Activated T-cell treated with anti-CD3 and anti-CD28 coated beads for 48 hours (primary cell): ENCODE measurements at regions not wholly inside any gene's neighbourhood (a gene's known extent, or its start where the extent isn't known, plus 50 kb on each side); places are given as distances from the start of the nearest gene placed in this dataset.
"Not testable (repeated sequence)": the region's sequence is repeated elsewhere in the genome, so short reads cannot be mapped to it uniquely, and the experiment has no call there.

Experiments
- DNase-seq: peaks from one replicate; pipeline ENCODE4 v3.0.0-alpha.2; 2020; ENCODE audit warnings: low read depth

DNA sequence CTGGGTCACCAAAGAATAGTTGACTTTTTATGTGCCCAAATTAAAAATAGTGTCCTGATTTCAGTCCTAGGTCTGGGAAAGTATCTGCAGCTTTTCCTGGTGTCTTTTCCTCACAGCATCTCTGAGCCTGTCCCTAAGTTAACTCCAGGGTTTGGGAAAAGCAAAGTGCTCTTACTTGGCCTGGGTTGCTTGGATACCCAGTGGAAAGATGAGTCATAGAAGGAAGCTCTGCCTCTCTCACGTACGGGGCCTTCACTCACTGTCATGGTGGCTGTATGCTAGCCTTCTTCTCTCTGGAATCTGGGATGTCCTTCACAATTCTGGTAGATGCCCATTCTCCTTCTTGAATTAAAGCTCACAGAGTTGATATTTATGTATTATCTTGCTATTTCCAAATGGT lies 607.3 kb downstream of the ANKRD50 start:
- no peak for DNase-seq

DNA sequence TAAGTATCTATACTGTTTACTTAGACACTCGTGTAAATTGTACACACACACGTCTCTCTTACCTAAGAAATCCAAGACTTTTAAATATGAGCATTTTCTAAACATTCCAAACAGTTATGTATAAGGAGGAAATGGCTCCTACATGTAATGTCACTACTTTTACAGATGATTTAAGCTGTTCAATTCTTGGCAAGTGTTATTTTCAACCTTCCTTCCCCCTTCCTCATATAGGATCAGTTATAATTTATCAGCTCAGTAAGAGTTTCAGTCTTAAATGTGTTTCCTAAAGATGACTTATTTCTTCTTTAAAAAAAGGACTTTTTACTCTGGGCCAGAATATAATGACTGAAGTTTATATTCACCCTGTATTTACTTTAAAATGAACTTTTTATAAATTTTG lies 601.1 kb downstream of the ANKRD50 start:
- no peak for DNase-seq

DNA sequence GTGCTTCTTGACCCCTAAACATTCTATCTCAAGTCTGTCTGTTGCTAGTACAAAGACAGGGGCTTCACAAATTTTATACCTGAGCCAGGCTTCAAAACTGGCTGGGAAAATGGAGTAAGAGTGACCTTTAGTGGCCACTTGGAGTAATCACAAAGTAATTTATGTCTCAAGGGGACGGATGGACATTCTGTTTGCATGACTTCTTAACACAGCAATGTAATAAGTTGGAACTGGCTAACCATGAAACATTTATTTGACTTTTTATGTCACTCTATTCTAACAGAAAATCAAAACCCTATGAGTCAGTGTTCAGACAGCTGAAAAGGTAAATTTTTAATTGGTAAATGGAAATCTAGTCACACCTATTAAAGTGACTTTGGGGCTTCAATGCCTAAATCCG lies 600.6 kb downstream of the ANKRD50 start:
- DNase-seq, result no peak

DNA sequence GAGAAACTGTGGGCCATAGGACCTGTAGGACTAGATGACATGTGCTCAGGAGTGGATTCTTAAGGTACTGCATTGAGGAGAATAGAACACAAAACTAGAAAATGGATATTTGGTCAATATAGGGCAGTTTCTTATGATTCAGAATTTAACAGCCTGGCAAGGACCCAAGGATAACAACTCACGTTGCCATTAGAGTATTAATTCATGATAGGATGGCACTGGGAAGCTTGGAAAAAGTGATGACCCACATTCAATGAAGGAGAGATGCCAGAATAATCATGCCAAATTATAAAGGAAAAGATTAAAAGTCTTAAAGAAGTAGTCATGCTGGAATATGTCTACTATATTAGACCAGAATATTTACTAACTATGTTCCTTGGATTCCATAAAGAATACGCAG lies 594.5 kb downstream of the ANKRD50 start:
- no peak for DNase-seq

DNA sequence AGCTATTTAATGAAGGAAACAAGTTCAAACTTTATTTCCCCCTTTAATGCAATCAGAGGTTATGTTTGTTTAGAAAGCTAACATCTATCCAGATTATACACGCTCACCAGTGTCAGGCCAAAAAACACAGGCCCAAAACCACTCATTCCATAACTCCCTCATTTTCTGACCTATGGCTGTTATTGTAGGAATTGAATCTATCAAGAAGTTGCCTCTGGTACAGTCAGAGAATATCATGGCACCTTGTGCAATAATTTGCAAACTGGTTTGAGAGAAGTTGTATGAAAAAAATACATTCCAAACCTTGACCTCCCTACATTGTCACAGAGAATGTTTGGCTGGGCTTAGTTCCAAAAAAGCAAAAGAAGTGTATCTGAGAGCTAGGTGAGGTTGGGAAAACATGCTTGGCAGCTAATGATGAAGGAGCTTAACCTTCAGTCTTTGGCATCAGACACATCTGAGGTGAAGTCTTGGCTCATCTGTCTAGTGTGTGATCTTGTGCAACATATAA lies 591.0 kb downstream of the ANKRD50 start:
- DNase-seq, result no peak

DNA sequence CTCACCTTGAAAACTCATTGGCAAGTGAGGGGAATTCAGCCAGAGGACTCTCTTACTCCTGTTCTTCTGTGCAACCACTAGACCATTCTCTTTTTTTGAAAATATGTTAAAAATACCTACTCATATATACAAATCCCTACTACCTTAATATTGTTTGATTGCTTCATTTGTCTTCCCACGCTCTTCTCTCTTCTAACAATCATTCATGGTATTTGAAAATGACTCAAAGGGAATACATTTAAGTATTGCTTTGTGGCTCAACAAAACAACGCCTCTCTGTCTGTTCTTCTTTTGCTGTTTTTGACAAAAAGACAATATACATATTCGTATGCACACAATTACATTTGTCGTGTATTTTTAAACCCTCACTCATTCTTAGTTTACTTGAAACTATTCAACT lies 589.4 kb downstream of the ANKRD50 start:
- no peak for DNase-seq

DNA sequence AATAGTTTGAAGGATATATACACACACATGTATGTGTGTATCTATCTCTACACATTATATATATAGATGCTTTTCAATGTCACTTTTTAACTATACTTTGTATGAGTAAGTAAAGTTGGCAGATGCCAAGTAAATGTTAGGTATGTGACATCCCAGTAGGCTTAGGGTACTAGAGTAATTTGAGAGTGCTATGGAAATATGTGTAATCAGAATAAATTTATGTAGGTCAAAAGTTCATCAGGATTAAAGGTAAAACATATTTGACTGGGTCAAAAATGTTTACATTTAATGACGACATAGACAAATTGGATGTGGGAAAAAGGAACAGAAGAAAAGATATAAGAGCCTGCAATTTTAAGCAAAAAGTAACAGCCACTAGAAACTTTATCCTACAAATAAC lies 588.8 kb downstream of the ANKRD50 start:
- no peak for DNase-seq

DNA sequence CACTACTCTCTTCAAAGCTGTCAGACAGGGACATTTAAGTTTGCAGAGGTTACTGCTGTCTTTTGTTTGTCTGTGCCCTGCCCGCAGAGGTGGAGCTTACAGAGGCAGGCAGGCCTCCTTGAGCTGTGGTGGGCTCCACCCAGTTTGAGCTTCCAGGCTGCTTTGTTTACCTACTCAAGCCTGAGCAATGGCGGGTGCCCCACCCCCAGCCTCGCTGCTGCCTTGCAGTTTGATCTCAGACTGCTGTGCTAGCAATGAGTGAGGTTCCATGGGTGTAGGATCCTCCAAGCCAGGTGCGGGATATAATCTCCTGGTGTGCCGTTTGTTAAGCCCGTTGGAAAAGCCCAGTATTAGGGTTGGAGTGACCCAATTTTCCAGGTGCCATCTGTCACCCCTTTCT lies 581.2 kb downstream of the ANKRD50 start:
- not testable (repeated sequence) for DNase-seq

DNA sequence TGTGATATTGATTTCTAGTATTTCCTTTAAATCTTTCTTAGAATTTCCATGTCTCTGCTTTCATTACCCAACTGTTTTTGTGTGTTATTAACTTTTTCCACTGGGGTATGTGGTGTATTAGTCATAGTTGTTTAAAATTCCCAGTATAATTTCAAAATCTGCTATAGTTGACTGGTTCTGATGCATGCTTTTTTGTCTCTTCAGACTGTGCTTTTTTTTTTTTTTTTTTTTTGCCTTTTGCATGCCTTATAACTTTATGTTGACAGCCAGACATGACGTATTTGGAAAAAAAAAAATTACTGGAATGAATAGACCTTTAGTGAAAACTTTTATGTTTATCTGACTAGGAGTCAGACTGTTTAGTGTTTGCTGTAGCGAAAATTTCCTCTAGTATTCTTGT lies 580.4 kb downstream of the ANKRD50 start:
- no peak for DNase-seq

DNA sequence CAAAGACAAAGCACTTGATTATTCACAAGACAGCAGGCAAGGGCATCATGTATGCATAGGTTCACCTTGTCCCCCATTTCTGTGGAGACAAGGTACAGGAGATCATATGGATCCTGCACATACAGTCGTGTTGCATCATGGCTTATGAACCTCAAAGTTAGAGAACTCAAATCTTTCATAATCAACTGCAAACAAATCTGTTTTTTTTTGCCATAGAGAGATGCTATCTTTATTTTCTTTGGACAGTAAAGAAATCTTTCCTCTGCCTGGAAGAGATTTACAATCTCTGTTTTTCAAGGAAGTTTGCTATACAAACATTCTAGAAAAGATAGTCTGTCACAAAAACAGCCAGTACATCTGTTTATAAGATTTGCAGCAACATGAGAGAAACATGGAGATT lies 578.8 kb downstream of the ANKRD50 start:
- DNase-seq, result no peak

DNA sequence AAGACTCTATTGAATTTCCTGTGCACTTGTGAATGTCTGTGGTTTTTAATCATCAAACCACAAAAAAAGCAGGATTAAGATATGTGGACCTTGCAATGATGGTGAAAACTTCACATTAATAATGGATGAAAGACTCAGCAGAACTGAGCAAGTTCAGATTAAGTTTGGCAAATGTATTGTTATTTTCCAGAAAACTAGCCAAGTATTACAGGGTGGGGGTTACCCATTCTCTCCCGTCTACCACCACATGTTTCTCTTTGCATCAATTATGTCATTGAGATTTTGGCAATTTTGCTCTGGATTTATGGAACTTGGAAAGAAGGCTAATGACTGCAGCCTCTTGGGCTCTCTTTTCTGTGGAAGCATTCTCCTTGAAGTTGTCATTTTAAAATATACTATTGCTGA lies 577.1 kb downstream of the ANKRD50 start:
- DNase-seq, result no peak

DNA sequence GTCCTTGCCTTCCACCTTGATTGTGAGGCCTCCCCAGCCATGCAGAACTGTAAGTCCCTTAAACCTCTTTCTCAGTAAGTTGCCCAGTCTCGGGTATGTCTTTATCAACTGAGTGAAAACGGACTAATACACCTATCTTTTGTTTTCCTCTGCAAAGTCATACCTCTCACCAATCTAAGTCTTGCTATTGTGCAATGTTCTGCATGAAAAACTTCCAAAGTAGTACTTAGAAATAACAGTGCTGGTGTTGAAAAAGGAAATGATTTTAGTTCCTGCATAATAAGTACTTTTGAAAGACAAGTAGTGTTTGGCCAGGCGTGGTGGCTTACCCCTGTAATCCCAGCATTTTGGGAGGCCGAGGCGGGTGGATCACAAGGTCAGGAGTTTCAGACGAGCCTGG lies 573.5 kb downstream of the ANKRD50 start:
- DNase-seq, result no peak

DNA sequence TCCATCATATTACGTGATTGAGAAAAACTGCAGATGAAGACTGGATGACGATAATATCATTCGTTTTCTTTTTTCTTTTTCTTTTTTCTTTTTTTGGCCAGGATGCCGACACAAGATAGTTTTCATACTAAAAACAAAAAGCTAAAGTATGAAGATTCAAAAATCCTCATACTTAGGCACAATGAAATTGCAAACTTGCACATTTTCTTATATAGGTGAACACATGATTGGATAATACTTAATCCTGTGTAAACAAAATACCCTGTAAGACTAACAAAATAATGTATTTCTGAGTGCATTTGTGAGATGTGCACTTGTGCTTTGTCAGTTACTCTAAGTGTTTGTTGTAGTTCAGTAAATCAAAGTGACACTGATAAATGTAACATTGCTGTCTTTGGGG lies 568.9 kb downstream of the ANKRD50 start:
- no peak for DNase-seq

DNA sequence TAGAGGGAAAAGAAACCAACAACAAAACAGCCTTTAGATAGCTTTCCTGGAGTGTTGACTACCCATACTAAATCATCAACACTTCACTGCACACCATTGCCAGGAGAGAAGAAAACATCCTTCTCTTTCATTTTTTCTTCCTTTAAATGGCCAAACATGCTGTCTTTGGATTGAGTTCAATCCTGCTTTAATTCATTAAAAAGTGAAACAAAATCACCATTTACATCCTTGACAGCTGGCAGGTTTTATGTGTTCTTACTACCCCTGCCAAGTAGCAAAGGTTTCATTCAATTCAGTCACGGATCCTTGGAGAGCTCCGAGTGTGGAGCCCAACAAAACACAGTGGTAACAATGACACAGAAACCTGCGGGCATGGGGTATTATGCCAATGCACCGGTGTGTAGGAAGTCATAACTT lies 568.3 kb downstream of the ANKRD50 start:
- DNase-seq, result no peak

DNA sequence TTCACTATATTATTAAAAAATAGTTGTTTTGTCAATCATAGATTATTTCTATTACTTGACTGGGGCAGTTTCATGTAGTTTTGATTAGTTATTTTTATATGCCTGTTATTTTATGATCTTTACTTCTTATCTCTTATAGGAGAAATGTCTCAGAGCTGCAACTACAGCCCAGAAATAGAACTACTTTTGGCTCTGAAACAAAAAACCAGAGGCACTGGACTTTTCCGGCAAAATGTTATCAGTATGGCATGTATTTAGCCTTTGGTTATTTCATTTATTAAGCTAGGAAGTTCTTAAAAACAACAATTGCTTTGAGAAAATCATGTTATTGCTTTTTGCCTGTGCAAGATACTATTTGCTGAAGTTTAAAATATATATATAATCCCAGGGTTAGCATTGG lies 566.5 kb downstream of the ANKRD50 start:
- no peak for DNase-seq

DNA sequence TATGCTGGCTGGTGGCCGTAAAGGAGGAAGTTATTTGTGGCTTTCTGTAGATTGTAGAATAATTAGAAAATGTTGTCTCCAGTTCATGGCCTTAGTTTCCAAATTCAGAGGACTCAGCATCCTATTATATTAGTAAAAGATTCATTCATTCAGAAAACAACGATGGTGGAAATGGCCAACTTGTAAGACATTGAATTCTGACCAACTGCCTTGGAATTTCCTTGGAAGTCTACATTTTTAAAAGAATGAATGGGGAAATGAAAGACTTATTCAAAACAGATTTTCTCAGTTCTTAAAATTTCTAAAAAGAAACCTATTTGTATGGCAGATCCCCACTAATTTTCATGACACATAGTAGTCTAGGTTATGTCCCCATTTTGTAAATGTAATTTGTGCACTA lies 561.5 kb downstream of the ANKRD50 start:
- DNase-seq, result no peak

DNA sequence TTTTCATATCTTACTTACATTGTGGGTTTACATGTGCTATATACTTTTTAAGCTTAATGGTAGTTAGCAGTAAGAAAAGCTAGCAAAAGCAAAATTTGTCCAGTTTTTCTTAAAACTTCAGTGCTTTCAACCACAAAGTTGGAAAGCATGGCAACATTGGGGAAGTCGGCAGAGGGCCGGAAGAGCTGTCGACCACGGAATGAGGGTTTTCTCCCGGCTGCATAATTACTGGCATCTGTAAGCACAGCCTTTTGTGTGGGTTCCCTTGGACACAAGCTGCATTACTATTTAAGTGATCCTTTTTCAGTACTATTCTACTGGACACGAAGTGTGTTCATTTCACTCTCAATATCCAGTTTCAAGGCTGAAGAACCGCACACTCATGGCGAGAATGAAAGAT lies 560.4 kb downstream of the ANKRD50 start:
- no peak for DNase-seq

DNA sequence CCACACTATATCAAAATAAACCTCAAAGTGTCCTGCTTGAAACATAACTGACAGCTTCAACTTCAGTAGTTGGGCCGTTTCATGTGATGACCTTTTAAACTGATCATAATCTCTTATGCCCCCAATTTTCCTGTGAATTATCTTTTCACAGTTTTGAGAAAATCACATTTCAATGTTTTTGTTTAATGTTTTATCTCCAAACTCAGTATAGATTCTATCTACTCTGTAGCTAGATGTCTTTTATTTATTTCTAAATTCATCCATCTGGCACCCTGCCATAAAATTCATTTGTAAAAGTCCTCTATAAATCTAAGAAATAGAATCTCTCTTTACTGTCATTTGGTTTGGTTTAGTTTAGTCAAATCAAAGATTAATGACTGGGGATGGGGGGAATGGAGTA lies 557.3 kb downstream of the ANKRD50 start:
- DNase-seq, result no peak

DNA sequence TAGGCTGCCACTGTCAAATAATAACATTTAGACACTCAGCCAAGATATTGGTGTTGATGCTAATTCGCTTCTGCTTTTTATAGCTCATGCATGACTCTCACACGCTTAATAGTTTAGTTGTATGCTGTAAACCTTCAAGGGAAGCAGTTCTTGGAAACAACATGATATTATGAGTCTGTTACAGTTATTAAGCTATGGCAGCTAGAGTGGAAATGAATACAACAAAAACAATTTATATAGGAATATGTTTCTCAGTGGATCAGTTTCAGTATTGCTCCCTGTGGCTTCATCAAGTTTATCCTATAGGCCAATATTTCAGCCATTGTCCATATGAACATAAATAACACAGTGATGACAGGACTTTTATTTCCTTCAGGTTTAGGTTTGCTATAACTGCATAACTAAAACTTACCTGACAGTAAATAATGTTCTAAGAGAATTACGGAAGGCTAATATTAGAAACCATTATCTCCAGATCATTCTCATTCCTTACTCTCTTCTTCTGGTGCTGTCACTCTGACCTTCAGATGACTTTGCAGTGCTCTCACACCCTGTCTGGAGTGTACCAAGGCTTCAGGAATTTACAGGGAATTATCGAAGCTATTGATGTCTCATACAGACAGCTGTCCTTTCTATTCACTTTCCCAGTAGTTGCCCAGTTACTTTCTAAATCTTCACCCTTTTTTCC lies 555.0 kb downstream of the ANKRD50 start:
- no peak for DNase-seq

DNA sequence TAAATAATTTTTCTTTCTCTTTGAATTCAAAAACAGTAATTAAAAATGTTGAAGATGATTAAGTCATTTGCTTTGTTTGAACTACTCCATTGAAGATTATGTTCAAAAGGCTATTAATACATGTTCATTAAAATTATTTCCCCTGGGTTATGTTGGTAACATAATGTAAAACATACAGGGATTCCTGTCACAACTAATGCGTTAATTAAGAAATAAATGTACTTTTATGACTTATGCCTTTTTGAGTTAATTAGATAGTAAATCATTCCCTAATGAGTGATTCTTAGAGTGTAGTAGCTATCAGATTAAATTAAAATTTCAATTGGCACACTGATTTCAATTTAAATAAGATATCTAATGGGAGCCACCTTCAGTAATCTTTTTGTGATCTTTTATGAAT lies 549.1 kb downstream of the ANKRD50 start:
- no peak for DNase-seq

DNA sequence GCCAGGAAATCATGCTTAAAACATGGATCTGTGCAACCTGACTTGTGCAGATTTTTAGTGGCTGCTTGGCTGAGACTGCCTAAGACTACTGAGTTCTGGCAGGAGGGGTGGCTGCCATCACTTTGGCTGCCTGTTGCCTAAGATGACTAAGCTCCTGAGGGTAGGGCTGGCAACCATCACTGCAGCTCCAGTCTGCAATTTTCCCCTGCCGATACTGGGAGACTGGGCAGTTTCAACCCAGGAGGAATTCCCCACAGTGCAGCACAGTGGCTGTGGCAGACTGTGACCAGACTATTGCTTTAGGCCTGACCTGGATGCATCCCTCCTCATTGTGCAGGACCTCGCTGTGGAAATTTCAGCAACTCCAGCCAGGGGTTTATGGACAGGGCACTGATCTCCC lies 544.9 kb downstream of the ANKRD50 start:
- DNase-seq, result no peak

DNA sequence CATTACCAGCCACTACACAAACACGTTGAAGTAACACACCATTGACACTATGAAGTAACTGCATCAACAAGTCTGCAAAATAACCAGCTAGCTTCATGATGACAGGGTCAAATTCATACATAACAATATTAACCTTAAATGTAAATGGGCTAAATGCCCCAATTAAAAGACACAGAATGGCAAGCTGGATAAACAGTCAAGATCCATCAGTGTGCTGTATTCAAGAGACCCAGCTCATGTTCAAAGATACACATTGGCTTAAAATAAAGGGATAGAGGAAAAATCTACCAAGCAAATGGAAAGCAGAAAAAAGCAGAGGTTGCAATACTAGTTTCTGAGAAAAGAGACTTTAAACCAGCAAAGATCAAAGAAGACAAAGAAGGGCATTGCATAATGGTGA lies 543.0 kb downstream of the ANKRD50 start:
- DNase-seq, result not testable (repeated sequence)

DNA sequence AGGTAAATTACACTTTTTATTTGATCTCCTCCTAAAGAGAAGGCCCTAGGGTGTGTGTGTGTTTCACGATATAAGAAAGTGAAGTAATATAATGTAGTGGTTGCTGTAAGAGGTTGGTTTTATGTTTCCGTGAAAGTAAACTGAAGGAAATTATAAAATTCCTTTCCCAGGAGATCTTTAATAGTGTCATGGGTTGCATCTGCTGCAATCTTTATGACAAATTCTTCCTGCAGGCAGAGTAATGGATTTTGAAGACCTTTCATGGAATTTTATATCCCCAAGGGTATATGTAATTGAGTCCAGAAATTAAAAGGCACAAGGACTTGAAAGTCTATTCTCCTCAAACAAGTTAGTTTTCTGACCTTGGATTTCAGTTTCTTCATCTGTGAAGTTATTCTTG lies 538.6 kb downstream of the ANKRD50 start:
- DNase-seq, result no peak

DNA sequence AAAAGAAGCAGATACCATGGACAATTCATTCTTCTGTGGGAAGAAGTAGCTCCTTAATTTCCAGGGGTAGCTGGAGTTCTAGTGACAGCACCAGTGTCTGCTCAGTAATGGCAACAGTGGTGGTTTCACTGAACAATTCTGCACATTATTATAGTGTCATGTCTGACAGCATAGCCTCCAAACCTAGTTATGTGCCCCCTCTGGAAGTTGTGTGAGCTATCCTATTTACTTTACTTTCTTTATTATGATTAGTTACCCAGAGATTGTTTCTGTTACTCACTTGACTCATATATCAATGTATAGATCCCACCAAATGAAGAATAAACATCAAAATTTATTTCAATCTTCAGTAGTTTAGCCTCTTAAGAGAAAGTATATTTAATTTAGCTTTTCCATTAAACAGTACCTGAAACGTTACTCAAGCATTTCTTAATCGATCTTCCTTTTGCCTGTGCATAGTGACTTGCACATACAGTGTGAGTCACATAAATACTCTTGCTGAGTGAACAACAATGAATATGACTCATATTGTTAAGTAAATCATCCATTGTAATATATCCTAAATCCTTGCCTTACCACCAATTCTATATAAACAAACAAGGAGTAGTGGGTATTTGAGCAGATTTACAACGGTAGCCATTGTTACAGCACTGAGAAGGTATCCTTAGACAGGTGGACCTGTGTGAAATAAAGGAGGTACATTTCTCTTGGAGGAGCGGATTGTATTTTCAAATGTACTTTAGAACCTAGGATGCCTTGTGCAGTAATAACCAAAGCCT lies 534.7 kb downstream of the ANKRD50 start:
- no peak for DNase-seq
